Right cardiac atrium (tissue), 5 donors: ENCODE measurements at regions not wholly inside any gene's neighbourhood (a gene's known extent, or its start where the extent isn't known, plus 50 kb on each side); places are given as distances from the start of the nearest gene placed in this dataset.

Source experiments
- ATAC-seq, 2 donors: fragments of 200-7000 bp; cut with Tn5 transposase; one replicate each; pipeline versions ENCODE4 v1.8.0 to v1.9.1; 2020; ENCODE audit warnings: moderate library complexity in 2 of 2, mild to moderate bottlenecking in 1 of 2
- DNase-seq, 3 donors: peaks; one replicate each; pipeline ENCODE4 v3.0.0-alpha.2; 2020
- H3K27ac ChIP-seq: one replicate; pipeline ENCODE4 v1.5.1; 2013; ENCODE audit warnings: mild to moderate bottlenecking, low read length, control low read depth, moderate library complexity
- H3K27me3 ChIP-seq: one replicate; pipeline ENCODE4 v1.6.1; 2013; ENCODE audit not compliant: control insufficient read depth, insufficient read depth
- H3K4me1 ChIP-seq: one replicate; pipeline ENCODE4 v1.6.1; 2013; ENCODE audit warnings: low read length; ENCODE audit not compliant: control insufficient read depth, insufficient read depth
- H3K4me3 ChIP-seq: one replicate; pipeline ENCODE4 v1.5.1; 2013; ENCODE audit warnings: low read length, control low read depth
- H3K9me3 ChIP-seq: one replicate; pipeline ENCODE4 v1.6.1; 2013; ENCODE audit warnings: low read length; ENCODE audit not compliant: control insufficient read depth
- WGBS: extraction: QIAGEN DNeasy Blood & Tissue Kit; methylation state at CpG from one replicate; pipeline ENCODE4 v1.1.7; 2013; 5-methylcytosine and 5-hydroxymethylcytosine counted together
- intact Hi-C, 4 donors: fragments of 100-400 bp; cut with DNase I; formaldehyde crosslinking; loops; one replicate each; pipeline versions ENCODE4 v1.11.0 to v1.14.0; 2022 to 2023
- donor health status: healthy with polysubstance abuse.
- donor health status: DM: no; HTN: yes; CAD: no.
- donor health status: DM: no; HTN: no; CAD: no.
- donor health status: DM: no; HTN: yes; CAD: no; lungs with severe emphysema.
- donor health status: DM: yes; HTN: yes; CAD: no.

DNA sequence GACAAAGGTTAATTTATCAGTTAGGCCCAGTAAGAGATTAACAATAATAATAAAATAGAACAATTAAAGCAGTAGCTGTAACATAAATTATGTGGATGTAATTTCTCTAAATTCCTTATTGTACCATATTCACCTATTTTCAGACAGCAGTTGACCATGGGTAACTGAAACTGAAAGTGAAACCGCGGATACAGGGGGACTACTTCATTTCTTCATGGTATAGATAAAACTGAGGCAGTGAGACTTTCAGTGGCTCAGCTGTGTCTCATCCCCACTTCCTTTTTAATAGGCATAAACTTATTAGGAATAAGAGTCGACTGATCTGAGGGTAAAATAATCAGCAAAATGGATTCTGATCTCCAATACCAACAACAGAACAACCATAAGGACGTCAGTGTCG lies 174.0 kb upstream of the WWC1 start:
- intact Hi-C loops: no loop called here
- Histone ChIP-seq H3K4me1 (no peaks in the 10 kb centered on the region), H3K9me3 (no peaks in the 10 kb centered on the region), H3K27me3 (no peaks in the 10 kb centered on the region), H3K27ac (no peak overlapping the region), H3K4me3 (no peak overlapping the region)
- WGBS: 94% methylated on average over 5 of the region's 5 CpGs
- DNase-seq (no peak), ATAC-seq (no peak)

DNA sequence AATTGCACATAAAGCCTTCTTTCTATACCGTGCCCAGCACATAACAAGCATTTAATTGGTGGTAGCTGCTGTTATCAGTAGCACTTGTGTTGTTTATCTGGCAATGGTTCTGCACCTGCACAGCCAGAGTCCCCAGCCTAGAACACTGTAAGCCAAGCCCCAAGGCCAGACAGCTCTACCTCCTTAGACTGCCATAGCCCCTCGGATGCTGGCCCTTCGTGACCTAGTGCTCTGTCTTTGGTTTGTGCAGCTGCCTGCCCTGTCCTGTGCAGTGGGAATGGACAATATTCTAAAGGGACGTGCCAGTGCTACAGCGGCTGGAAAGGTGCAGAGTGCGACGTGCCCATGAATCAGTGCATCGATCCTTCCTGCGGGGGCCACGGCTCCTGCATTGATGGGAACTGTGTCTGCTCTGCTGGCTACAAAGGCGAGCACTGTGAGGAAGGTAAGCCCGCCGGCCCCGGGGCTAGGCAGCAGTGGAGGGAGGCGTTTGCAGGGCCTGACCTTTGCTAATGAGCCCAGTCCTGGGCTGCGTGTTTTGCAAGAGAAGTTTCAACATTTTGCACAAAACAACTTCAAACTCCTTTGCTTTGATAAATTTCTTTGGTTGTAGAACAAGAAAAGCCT lies 173.3 kb upstream of the WWC1 start:
- Histone ChIP-seq H3K4me3 (no peak overlapping the region), H3K27ac (no peak overlapping the region), H3K4me1 (no peaks in the 10 kb centered on the region), H3K27me3 (no peaks in the 10 kb centered on the region), H3K9me3 (no peaks in the 10 kb centered on the region)
- 66% methylated on average over 16 of the region's 16 CpGs for WGBS
- ATAC-seq (peak in 1 of 2 donors; percentile 20), DNase-seq (peak in 1 of 3 donors; percentile 33)
- intact Hi-C loops: no loop called here

DNA sequence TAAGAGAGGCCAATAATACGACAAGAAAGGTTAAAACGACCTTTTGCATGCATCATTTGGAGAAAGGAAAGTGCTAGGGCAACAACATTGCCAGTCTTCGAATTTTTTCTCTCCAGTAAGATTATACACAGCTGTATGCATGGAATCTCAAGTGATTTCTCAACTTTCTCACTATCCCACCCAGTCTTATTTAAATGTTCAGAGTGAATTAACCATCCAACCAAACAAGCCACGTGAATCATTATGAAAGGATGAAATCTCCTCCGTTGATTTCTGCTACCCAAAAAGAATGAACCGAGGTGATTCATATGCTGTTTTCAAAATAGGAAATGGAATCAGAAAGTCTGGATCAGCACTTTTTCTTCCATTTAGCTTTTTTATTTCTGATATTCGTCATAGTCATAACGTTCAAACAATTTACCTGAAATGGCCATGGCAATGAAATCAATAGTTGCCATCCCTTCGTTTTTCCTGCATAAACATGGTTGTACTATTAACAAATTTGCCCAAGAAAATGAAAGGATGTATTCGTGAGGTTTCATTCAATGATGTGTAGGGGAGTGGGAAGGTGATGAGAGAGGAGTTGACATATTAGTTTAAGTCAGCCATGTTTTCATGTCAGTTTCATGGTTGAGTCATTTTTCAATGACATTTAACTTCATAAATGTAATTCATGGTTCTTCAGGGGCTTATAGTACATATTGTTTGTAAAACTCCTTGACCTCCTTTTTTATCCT lies 170.9 kb upstream of the WWC1 start:
- ATAC-seq (no peak), DNase-seq (no peak)
- intact Hi-C loops: loop anchor here in 1 of 4 donors (10.0 kb wide), 1 partner anchor 94 kb away; no protein-coding TSS in a partner anchor
- Histone ChIP-seq H3K9me3 (no peaks in the 10 kb centered on the region), H3K4me3 (no peak overlapping the region), H3K27me3 (no peaks in the 10 kb centered on the region), H3K27ac (no peak overlapping the region), H3K4me1 (no peaks in the 10 kb centered on the region)
- 76% methylated on average over 10 of the region's 10 CpGs for WGBS

DNA sequence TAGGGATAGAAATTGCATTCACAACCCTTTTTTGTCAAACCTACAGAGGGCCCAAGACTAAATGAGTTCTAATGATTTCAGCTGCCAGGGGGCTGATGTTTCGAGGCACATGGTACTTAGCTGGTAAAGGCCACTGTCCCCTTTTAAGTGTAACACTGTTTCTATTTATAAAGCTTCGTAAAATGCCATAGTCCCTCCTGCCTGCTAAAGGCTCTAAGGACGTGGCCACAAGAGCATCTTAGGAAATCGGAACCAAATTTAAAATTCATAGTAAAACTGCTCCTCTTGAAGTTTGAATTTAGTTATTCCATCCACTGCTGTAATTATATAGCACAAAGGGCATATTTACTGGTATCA lies 170.3 kb upstream of the WWC1 start:
- intact Hi-C loops: loop anchor here in 1 of 4 donors (10.0 kb wide), 1 partner anchor 94 kb away; no protein-coding TSS in a partner anchor
- ATAC-seq (peak in 1 of 2 donors; percentile 57), DNase-seq (no peak)
- H3K27me3 ChIP-seq: no peaks in the 10 kb centered on the region
- no peak overlapping the region for H3K27ac ChIP-seq
- no peaks in the 10 kb centered on the region for H3K9me3 ChIP-seq
- H3K4me3 ChIP-seq: no peak overlapping the region
- WGBS: 69% methylated on average over 4 of the region's 4 CpGs
- H3K4me1 ChIP-seq: no peaks in the 10 kb centered on the region

DNA sequence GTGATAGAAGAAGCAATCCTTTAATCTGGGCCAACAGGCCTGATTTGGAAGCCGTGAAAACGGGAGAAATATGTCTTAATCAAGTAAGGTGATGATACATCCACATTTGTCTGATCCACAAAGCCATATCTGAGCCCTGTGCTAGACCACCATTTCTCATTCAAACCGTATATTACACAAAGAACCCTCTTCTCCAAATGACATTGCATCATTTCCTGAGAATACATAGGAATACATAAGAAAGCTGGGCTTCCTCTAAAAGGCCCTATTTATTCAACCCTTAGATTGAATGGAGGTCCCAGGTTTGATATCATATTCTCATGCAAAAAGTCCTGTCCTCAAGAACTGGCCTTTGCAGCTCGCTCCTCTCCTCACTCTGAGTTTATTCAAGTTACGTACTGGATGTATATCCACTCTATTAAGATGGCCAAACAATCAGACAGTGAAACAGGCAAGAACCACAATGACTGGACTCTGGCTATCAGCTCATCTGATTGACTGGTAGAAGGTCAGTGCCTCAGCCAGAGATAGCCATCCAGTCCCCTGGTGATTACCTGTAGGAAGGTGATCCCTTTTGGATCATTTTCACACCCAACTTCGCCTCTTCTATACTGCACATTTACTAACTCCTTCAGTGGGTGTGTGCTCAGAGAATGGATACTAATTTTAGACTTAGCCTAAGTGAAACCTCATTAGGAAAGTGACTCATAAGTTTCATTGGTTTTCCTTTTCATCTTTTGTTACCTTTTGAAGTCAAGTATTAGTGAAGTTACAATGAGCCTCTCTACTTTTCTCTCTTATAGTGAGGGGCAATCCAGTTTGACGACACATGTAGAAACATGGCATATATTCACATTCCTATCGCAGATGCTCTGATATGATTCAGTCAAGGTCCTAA lies 167.6 kb upstream of the WWC1 start:
- Histone ChIP-seq H3K4me3 (no peak overlapping the region), H3K4me1 (no peaks in the 10 kb centered on the region), H3K9me3 (no peaks in the 10 kb centered on the region), H3K27ac (no peak overlapping the region), H3K27me3 (no peaks in the 10 kb centered on the region)
- ATAC-seq (no peak), DNase-seq (no peak)
- intact Hi-C loops: loop anchor here in 1 of 4 donors (10.0 kb wide), 1 partner anchor 91 kb away; no protein-coding TSS in a partner anchor
- WGBS: 84% methylated on average over 8 of the region's 8 CpGs

DNA sequence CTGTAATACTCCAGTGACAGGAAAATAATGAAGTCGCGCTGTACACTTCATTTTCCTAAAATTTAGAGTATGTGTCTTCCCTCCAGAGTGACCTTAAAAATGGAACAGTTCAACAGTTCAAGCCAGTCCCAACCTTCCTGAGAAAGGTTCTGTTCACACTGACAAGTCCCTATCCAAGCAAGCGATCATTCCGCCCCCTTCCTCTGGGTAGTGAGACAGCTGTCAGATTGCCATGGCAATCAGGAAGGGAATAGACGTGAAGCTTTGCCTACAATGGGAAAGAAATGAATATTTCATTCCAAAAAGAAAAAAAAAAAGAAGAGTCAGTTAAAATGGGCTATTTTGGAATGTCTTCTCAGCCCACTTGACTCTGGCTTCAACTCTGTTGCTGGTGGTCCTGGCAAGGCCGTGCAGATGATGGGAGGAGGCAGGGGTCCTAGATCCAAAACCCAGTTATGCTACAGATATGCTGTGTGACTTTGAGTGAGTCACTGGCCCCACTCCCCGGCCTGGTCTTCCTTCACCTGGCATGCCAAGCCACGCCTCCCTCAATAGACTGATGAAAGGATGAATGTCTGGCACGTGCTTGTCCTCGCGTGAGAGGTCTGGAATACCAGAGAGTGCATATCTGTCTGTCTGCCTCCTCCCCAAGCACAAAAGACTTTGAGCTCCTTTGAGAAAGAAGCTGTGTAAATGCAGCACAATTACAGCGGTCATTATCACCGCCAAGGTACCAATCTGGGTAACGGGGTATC lies 165.8 kb upstream of the WWC1 start:
- 76% methylated on average over 14 of the region's 14 CpGs for WGBS
- no peaks in the 10 kb centered on the region for H3K4me1 ChIP-seq
- ATAC-seq: peak; percentile 35 to 55
- peak in 1 of 3 donors; percentile 46 for DNase-seq
- H3K27me3 ChIP-seq: no peaks in the 10 kb centered on the region
- intact Hi-C loops: loop anchor here in 2 of 4 donors (5.0 to 10.0 kb wide), 2 partner anchors 89 to 92 kb away; no protein-coding TSS in a partner anchor
- H3K4me3 ChIP-seq: no peak overlapping the region
- no peak overlapping the region for H3K27ac ChIP-seq
- H3K9me3 ChIP-seq: no peaks in the 10 kb centered on the region

DNA sequence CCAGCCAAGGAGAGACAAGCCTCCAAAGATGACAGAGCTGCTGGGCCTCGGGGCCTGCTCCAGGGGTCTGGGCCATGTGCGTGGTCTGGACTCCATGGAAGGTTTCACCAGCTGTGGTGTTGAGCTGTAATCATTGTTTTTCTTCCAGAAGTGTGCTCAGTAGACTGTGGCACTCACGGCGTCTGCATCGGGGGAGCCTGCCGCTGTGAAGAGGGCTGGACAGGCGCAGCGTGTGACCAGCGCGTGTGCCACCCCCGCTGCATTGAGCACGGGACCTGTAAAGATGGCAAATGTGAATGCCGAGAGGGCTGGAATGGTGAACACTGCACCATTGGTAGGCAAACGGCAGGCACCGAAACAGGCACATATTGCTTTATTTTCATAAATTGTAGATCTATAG lies 164.8 kb upstream of the WWC1 start:
- H3K27me3 ChIP-seq: no peaks in the 10 kb centered on the region
- ATAC-seq (no peak), DNase-seq (no peak)
- no peak overlapping the region for H3K4me3 ChIP-seq
- intact Hi-C loops: loop anchor here in 2 of 4 donors (5.0 to 10.0 kb wide), 2 partner anchors 88 to 91 kb away; no protein-coding TSS in a partner anchor
- no peaks in the 10 kb centered on the region for H3K9me3 ChIP-seq
- H3K4me1 ChIP-seq: no peaks in the 10 kb centered on the region
- no peak overlapping the region for H3K27ac ChIP-seq
- 95% methylated on average over 15 of the region's 15 CpGs for WGBS

DNA sequence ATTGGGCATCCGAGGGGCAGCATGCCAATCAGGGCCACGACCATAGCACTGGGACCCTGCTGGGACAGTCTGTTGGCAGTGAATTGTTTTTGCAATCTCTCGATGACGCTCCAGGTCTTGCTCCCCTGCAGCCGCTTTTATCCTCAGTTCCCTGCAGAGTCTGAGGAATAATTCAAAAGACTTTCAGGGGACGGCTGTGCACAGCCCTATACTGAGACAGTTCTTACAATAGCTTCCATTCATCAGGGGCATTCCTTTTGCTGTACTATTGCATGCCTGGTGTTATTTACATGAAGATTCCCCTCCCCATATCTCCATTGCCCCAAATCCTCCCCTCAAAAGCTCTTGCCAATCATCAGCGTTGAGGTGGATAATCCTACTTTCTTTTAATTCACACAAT lies 163.3 kb upstream of the WWC1 start:
- intact Hi-C loops: loop anchor here in 2 of 4 donors (5.0 to 10.0 kb wide), 2 partner anchors 87 to 89 kb away; no protein-coding TSS in a partner anchor
- Histone ChIP-seq H3K4me1 (no peaks in the 10 kb centered on the region), H3K27ac (no peak overlapping the region), H3K27me3 (no peaks in the 10 kb centered on the region), H3K4me3 (no peak overlapping the region), H3K9me3 (no peaks in the 10 kb centered on the region)
- ATAC-seq (no peak), DNase-seq (no peak)
- WGBS: 55% methylated on average over 7 of the region's 7 CpGs

DNA sequence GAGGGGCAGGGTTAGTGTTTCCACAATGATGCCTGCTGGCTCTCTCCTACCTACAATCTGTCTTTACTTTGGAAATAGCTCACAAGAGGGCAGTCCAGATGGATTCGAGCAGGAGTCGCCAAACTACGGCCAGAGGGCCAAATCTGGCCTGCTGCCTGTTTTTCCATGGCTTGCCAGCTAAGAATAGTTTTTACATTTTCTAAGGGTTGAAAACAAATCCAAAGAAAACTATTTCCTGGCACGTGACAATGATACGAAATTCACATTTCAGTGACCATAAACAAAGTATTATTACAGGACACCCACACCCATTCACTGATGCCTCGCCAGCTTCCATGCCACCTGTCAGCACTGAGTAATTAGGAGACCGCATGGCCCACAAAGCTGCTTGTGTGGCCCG lies 162.9 kb upstream of the WWC1 start:
- no peak overlapping the region for H3K27ac ChIP-seq
- no peaks in the 10 kb centered on the region for H3K9me3 ChIP-seq
- ATAC-seq (no peak), DNase-seq (peak in 1 of 3 donors; percentile 49)
- intact Hi-C loops: loop anchor here in 2 of 4 donors (5.0 to 10.0 kb wide), 2 partner anchors 86 to 89 kb away; no protein-coding TSS in a partner anchor
- no peak overlapping the region for H3K4me3 ChIP-seq
- no peaks in the 10 kb centered on the region for H3K4me1 ChIP-seq
- WGBS: 37% methylated on average over 8 of the region's 8 CpGs
- no peaks in the 10 kb centered on the region for H3K27me3 ChIP-seq

DNA sequence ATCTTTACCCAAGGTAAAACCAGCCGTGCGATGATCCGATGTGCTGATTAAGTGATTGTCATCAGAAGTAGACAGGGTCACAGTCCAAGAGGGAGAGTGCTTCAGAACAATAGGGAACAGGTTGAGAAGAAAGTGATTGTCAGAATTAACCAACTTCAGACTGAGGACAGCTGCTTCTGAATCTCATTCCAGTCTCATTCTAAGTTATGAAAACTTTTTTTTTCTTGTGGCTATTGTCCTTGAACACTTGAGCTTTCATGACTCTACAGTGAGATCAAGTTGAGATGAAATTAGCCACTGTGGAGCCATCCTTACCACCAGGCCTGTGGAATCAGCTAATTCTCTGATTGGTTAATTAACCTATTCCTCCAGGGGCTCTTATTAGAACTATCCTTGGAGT lies 159.9 kb upstream of the WWC1 start:
- DNase-seq: no peak
- intact Hi-C loops: no loop called here
- Histone ChIP-seq H3K4me1 (peaks cover 2% of the 10 kb centered on the region), H3K27ac (no peak overlapping the region), H3K27me3 (no peaks in the 10 kb centered on the region), H3K4me3 (no peak overlapping the region), H3K9me3 (no peaks in the 10 kb centered on the region)
- 94% methylated on average over 3 of the region's 3 CpGs for WGBS
- ATAC-seq: no peak
